C4-2B (cell line): ENCODE measurements at regions not wholly inside any gene's neighbourhood (a gene's known extent, or its start where the extent isn't known, plus 50 kb on each side); places are given as distances from the start of the nearest gene placed in this dataset.

Experiments
- CTCF ChIP-seq: fragments of 450-650 bp; conservative IDR thresholded peaks from 2 replicates; pipeline ENCODE4 v1.5.1; 2017; ENCODE audit warnings: mild to moderate bottlenecking
- ZFX ChIP-seq: fragments of 450-650 bp; IDR thresholded peaks from 2 replicates; pipeline ENCODE4 v1.6.1; 2017

- TF ChIP-seq CTCF (no peak), ZFX (no peak)
These were observed 446.3 kb downstream of the ENC1 start for GRCh38 chr5:74194196-74194595.
